Esophagus muscularis mucosa (tissue), 3 donors: ENCODE measurements at regions not wholly inside any gene's neighbourhood (a gene's known extent, or its start where the extent isn't known, plus 50 kb on each side); places are given as distances from the start of the nearest gene placed in this dataset.

Source experiments
- POLR2A ChIP-seq: fragments of 450-650 bp; IDR thresholded peaks from one replicate; pipeline ENCODE4 v1.6.1; 2017; ENCODE audit warnings: antibody characterized with exemption, moderate library complexity, mild to moderate bottlenecking, low read depth
- POLR2AphosphoS5 ChIP-seq, 2 donors: sonication (generic); formaldehyde crosslinking; IDR thresholded peaks; one replicate each; pipeline ENCODE4 v1.6.1; 2017; ENCODE audit warnings: antibody characterized with exemption in 2 of 2
- TF ChIP-seq, protein P1 (sequence below), 3 experiments: fragments of 200-600 bp in 2 of 3; fragments of 450-650 bp in 1 of 3; sonication (generic) in 2 of 3; IDR thresholded peaks; one replicate each; pipeline ENCODE4 v1.5.1; 2017 to 2019; ENCODE audit warnings: antibody characterized with exemption in 3 of 3, mild to moderate bottlenecking in 2 of 3, moderate library complexity in 1 of 3

DNA sequence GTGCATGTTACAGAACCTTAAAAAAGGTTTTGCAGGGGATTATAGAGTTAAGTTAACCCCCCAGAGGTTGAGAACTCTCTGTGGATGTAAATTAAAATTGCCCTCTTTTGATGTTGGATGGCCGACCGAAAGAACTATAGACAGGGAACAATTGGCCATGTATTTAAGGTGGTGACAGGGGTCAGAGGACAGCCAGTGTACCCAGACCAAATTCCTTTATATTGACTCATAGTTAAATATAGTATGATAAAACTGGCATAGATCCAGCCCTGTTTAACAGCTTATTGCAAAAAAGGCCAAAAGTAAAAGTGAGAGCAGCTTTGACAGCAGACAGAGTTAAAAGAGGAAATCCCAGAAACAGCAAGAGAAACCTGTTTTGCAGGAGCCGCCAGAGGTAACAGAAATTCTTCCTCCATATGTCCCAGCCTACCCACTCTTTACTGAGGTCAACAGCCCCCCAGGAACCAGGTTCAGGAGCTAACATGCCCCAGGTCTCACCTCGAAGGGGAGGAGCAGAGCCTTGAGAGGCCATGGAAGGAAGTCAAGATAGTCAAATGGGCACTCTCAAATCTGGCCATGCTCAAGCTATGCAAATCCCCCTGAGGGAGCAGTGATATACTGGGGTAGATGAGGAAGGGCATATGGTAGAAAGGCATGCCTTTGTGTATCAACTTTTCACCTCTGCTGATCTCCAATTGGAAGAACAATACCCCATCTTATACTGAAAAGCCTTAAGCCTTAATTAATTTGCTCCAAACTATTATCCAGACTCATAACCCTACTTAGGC, 156.4 kb upstream of the COX7C start:
- TF ChIP-seq POLR2A (no peak), POLR2AphosphoS5 (IDR thresholded peaks at IDR 0.05) (no peak)
- TF ChIP-seq, protein P1, sequence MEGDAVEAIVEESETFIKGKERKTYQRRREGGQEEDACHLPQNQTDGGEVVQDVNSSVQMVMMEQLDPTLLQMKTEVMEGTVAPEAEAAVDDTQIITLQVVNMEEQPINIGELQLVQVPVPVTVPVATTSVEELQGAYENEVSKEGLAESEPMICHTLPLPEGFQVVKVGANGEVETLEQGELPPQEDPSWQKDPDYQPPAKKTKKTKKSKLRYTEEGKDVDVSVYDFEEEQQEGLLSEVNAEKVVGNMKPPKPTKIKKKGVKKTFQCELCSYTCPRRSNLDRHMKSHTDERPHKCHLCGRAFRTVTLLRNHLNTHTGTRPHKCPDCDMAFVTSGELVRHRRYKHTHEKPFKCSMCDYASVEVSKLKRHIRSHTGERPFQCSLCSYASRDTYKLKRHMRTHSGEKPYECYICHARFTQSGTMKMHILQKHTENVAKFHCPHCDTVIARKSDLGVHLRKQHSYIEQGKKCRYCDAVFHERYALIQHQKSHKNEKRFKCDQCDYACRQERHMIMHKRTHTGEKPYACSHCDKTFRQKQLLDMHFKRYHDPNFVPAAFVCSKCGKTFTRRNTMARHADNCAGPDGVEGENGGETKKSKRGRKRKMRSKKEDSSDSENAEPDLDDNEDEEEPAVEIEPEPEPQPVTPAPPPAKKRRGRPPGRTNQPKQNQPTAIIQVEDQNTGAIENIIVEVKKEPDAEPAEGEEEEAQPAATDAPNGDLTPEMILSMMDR (IDR thresholded peaks at IDR 0.05): no peak
